Right cardiac atrium (tissue), 5 donors: ENCODE measurements at regions not wholly inside any gene's neighbourhood (a gene's known extent, or its start where the extent isn't known, plus 50 kb on each side); places are given as distances from the start of the nearest gene placed in this dataset.

Experiments used
- ATAC-seq, 2 donors: fragments of 200-7000 bp; cut with Tn5 transposase; one replicate each; pipeline versions ENCODE4 v1.8.0 to v1.9.1; 2020; ENCODE audit warnings: moderate library complexity in 2 of 2, mild to moderate bottlenecking in 1 of 2
- DNase-seq, 3 donors: peaks; one replicate each; pipeline ENCODE4 v3.0.0-alpha.2; 2020
- H3K27ac ChIP-seq: one replicate; pipeline ENCODE4 v1.5.1; 2013; ENCODE audit warnings: mild to moderate bottlenecking, low read length, control low read depth, moderate library complexity
- H3K27me3 ChIP-seq: one replicate; pipeline ENCODE4 v1.6.1; 2013; ENCODE audit not compliant: control insufficient read depth, insufficient read depth
- H3K4me1 ChIP-seq: one replicate; pipeline ENCODE4 v1.6.1; 2013; ENCODE audit warnings: low read length; ENCODE audit not compliant: control insufficient read depth, insufficient read depth
- H3K4me3 ChIP-seq: one replicate; pipeline ENCODE4 v1.5.1; 2013; ENCODE audit warnings: low read length, control low read depth
- H3K9me3 ChIP-seq: one replicate; pipeline ENCODE4 v1.6.1; 2013; ENCODE audit warnings: low read length; ENCODE audit not compliant: control insufficient read depth
- WGBS: extraction: QIAGEN DNeasy Blood & Tissue Kit; methylation state at CpG from one replicate; pipeline ENCODE4 v1.1.7; 2013; 5-methylcytosine and 5-hydroxymethylcytosine counted together
- intact Hi-C, 4 donors: fragments of 100-400 bp; cut with DNase I; formaldehyde crosslinking; loops; one replicate each; pipeline versions ENCODE4 v1.11.0 to v1.14.0; 2022 to 2023
- donor health status: healthy with polysubstance abuse.
- donor health status: DM: no; HTN: yes; CAD: no.
- donor health status: DM: no; HTN: no; CAD: no.
- donor health status: DM: no; HTN: yes; CAD: no; lungs with severe emphysema.
- donor health status: DM: yes; HTN: yes; CAD: no.

- Histone ChIP-seq H3K4me1 (no peaks in the 10 kb centered on the region), H3K27ac (no peak overlapping the region), H3K27me3 (no peaks in the 10 kb centered on the region), H3K9me3 (no peaks in the 10 kb centered on the region), H3K4me3 (no peak overlapping the region)
- intact Hi-C loops: no loop called here
- DNase-seq: peak in 1 of 3 donors; percentile 0
- 60% methylated on average over 2 of the region's 2 CpGs for WGBS
- ATAC-seq: no peak
Observed at GRCh38 chr13:105165449-105166125, 1369.9 kb downstream of the EFNB2 start.

GRCh38 chr13:105159841-105160240 is 1375.6 kb downstream of the EFNB2 start:
- Histone ChIP-seq H3K27me3 (no peaks in the 10 kb centered on the region), H3K4me3 (no peak overlapping the region), H3K4me1 (no peaks in the 10 kb centered on the region), H3K27ac (no peak overlapping the region), H3K9me3 (no peaks in the 10 kb centered on the region)
- intact Hi-C loops: no loop called here
- 79% methylated on average over 1 of the region's 1 CpG for WGBS
- DNase-seq: no peak
- no peak for ATAC-seq

GRCh38 chr13:105153611-105154010 is 1381.9 kb downstream of the EFNB2 start:
- ATAC-seq: no peak
- no peaks in the 10 kb centered on the region for H3K9me3 ChIP-seq
- H3K4me1 ChIP-seq: no peaks in the 10 kb centered on the region
- 46% methylated on average over 1 of the region's 1 CpG for WGBS
- no peak overlapping the region for H3K27ac ChIP-seq
- intact Hi-C loops: no loop called here
- H3K27me3 ChIP-seq: no peaks in the 10 kb centered on the region
- DNase-seq: no peak
- no peak overlapping the region for H3K4me3 ChIP-seq

- no peaks in the 10 kb centered on the region for H3K4me1 ChIP-seq
- no peaks in the 10 kb centered on the region for H3K9me3 ChIP-seq
- H3K27ac ChIP-seq: no peak overlapping the region
- WGBS: 94% methylated on average over 3 of the region's 3 CpGs
- intact Hi-C loops: no loop called here
- DNase-seq (no peak), ATAC-seq (no peak)
- H3K27me3 ChIP-seq: no peaks in the 10 kb centered on the region
- no peak overlapping the region for H3K4me3 ChIP-seq
Observed at GRCh38 chr13:105151639-105152038, 1383.8 kb downstream of the EFNB2 start.

- intact Hi-C loops: no loop called here
- WGBS: 77% methylated on average over 4 of the region's 4 CpGs
- Histone ChIP-seq H3K4me3 (no peak overlapping the region), H3K27me3 (no peaks in the 10 kb centered on the region), H3K9me3 (no peaks in the 10 kb centered on the region), H3K27ac (no peak overlapping the region), H3K4me1 (no peaks in the 10 kb centered on the region)
- DNase-seq (no peak), ATAC-seq (no peak)
Observed at GRCh38 chr13:105147461-105147860, 1388.0 kb downstream of the EFNB2 start.

GRCh38 chr13:105144936-105145335 is 1390.5 kb downstream of the EFNB2 start:
- intact Hi-C loops: no loop called here
- Histone ChIP-seq H3K9me3 (no peaks in the 10 kb centered on the region), H3K27me3 (no peaks in the 10 kb centered on the region), H3K27ac (no peak overlapping the region), H3K4me1 (no peaks in the 10 kb centered on the region), H3K4me3 (no peak overlapping the region)
- ATAC-seq (no peak), DNase-seq (no peak)
- 78% methylated on average over 3 of the region's 3 CpGs for WGBS

- no peaks in the 10 kb centered on the region for H3K4me1 ChIP-seq
- WGBS: 98% methylated on average over 3 of the region's 3 CpGs
Observed at GRCh38 chr13:105144020-105144419, 1391.4 kb downstream of the EFNB2 start.

GRCh38 chr13:105142556-105142955 is 1392.9 kb downstream of the EFNB2 start:
- intact Hi-C loops: no loop called here
- ATAC-seq: no peak
- H3K27me3 ChIP-seq: no peaks in the 10 kb centered on the region
- WGBS: 25% methylated on average over 2 of the region's 2 CpGs
- no peak overlapping the region for H3K4me3 ChIP-seq
- H3K27ac ChIP-seq: no peak overlapping the region
- H3K9me3 ChIP-seq: no peaks in the 10 kb centered on the region
- DNase-seq: no peak
- no peaks in the 10 kb centered on the region for H3K4me1 ChIP-seq

More at GRCh38 chr13:105144020-105144419, 1391.4 kb downstream of the EFNB2 start:
- H3K27ac ChIP-seq: no peak overlapping the region
- no peak for ATAC-seq
- intact Hi-C loops: no loop called here
- DNase-seq: no peak
- no peaks in the 10 kb centered on the region for H3K27me3 ChIP-seq
- no peak overlapping the region for H3K4me3 ChIP-seq
- H3K9me3 ChIP-seq: no peaks in the 10 kb centered on the region

- 50% methylated on average over 20 of the region's 20 CpGs for WGBS
- intact Hi-C loops: no loop called here
- Histone ChIP-seq H3K4me3 (peak overlapping the region; percentile 85), H3K27me3 (no peaks in the 10 kb centered on the region), H3K27ac (peak overlapping the region; percentile 39), H3K9me3 (no peaks in the 10 kb centered on the region), H3K4me1 (no peaks in the 10 kb centered on the region)
- DNase-seq (peak; percentile 28 to 73 (median 65)), ATAC-seq (peak; percentile 69)
Observed at GRCh38 chr13:105139380-105140285, 1395.8 kb downstream of the EFNB2 start.

- Histone ChIP-seq H3K27me3 (no peaks in the 10 kb centered on the region), H3K9me3 (no peaks in the 10 kb centered on the region), H3K4me1 (no peaks in the 10 kb centered on the region), H3K27ac (no peak overlapping the region), H3K4me3 (no peak overlapping the region)
- intact Hi-C loops: no loop called here
- WGBS: 67% methylated on average over 3 of the region's 3 CpGs
- ATAC-seq: no peak
- no peak for DNase-seq
Observed at GRCh38 chr13:105139048-105139379, 1396.4 kb downstream of the EFNB2 start.

GRCh38 chr13:105135852-105136615 is 1399.4 kb downstream of the EFNB2 start:
- Histone ChIP-seq H3K9me3 (no peaks in the 10 kb centered on the region), H3K27ac (no peak overlapping the region), H3K4me1 (no peaks in the 10 kb centered on the region), H3K27me3 (no peaks in the 10 kb centered on the region), H3K4me3 (no peak overlapping the region)
- no peak for DNase-seq
- intact Hi-C loops: no loop called here
- 55% methylated on average over 3 of the region's 3 CpGs for WGBS
- ATAC-seq: no peak
